OCI-LY3 (cell line): ENCODE measurements at regions not wholly inside any gene's neighbourhood (a gene's known extent, or its start where the extent isn't known, plus 50 kb on each side); places are given as distances from the start of the nearest gene placed in this dataset.

Experiments
- CTCF ChIP-seq: fragments of 200-600, 300-600 bp; sonication (generic); IDR thresholded peaks from 2 replicates; pipeline ENCODE4 v1.5.1; 2014; ENCODE audit warnings: antibody characterized with exemption, low read length, low read depth
- EZH2phosphoT487 ChIP-seq: fragments of 200-600 bp; shearing (Covaris generic); IDR thresholded peaks from 2 replicates; pipeline ENCODE4 v1.6.1; 2018; ENCODE audit warnings: antibody characterized with exemption, mixed run types, low read depth

- TF ChIP-seq CTCF (no peak), EZH2phosphoT487 (no peak)
These were observed 1276.9 kb downstream of the ZPLD1 start for GRCh38 chr3:103711670-103712069.
